Glutamatergic neuron (in vitro differentiated cells): ENCODE measurements at regions not wholly inside any gene's neighbourhood (a gene's known extent, or its start where the extent isn't known, plus 50 kb on each side); places are given as distances from the start of the nearest gene placed in this dataset.

ENCODE experiments used
- DNase-seq: peaks from one replicate; pipeline ENCODE4 v3.0.0; 2022
- H3K27ac Mint-ChIP-seq: one replicate; pipeline ENCODE4 v1.8.0; 2020; ENCODE audit warnings: mild to moderate bottlenecking, mixed read lengths, inconsistent platforms; ENCODE audit not compliant: unreplicated experiment
- H3K27me3 Mint-ChIP-seq: one replicate; pipeline ENCODE4 v1.8.0; 2020; ENCODE audit warnings: mild to moderate bottlenecking, moderate library complexity, mixed read lengths, inconsistent platforms; ENCODE audit not compliant: unreplicated experiment
- H3K36me3 Mint-ChIP-seq: one replicate; pipeline ENCODE4 v1.8.0; 2020; ENCODE audit warnings: mild to moderate bottlenecking, mixed read lengths, inconsistent platforms; ENCODE audit not compliant: unreplicated experiment
- H3K4me1 Mint-ChIP-seq: one replicate; pipeline ENCODE4 v1.8.0; 2020; ENCODE audit warnings: mild to moderate bottlenecking, low read depth, mixed read lengths, inconsistent platforms; ENCODE audit not compliant: unreplicated experiment
- H3K4me3 Mint-ChIP-seq: one replicate; pipeline ENCODE4 v1.8.0; 2020; ENCODE audit warnings: mild to moderate bottlenecking, mixed read lengths, inconsistent platforms; ENCODE audit not compliant: unreplicated experiment
- H3K9me3 Mint-ChIP-seq: one replicate; pipeline ENCODE4 v1.8.0; 2020; ENCODE audit warnings: mild to moderate bottlenecking, moderate library complexity, mixed read lengths, inconsistent platforms; ENCODE audit not compliant: unreplicated experiment
- TF ChIP-seq, protein P1 (sequence below): fragments of 200-600 bp; sonication (generic); IDR thresholded peaks from one replicate; pipeline ENCODE4 v1.5.0; 2021; ENCODE audit not compliant: partially characterized antibody, unreplicated experiment

DNA sequence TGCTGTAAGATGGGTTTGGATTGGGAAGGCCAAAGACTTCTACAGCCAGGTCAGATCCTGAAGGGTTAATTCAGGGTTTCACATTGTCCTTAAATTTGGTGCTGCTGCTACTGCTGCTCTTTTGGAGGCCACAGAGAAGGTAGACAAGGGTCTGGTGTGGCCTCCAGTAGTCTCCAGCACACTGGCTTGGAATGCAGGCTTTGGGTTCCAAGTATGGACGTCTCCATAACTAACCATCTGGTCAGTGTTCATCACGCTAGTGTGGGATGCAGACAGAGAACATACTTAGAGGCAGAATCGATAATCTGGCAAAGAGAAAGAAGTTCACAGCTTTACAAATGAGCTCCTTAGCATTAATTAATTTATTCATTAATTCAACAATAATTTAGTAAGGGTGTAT lies 154.1 kb downstream of the ZBTB18 start:
- H3K36me3 Mint-ChIP-seq = no peaks in the 10 kb centered on the region
- no peak overlapping the region for H3K4me3 Mint-ChIP-seq
- H3K4me1 Mint-ChIP-seq = peaks cover 19% of the 10 kb centered on the region
- TF ChIP-seq, protein P1, sequence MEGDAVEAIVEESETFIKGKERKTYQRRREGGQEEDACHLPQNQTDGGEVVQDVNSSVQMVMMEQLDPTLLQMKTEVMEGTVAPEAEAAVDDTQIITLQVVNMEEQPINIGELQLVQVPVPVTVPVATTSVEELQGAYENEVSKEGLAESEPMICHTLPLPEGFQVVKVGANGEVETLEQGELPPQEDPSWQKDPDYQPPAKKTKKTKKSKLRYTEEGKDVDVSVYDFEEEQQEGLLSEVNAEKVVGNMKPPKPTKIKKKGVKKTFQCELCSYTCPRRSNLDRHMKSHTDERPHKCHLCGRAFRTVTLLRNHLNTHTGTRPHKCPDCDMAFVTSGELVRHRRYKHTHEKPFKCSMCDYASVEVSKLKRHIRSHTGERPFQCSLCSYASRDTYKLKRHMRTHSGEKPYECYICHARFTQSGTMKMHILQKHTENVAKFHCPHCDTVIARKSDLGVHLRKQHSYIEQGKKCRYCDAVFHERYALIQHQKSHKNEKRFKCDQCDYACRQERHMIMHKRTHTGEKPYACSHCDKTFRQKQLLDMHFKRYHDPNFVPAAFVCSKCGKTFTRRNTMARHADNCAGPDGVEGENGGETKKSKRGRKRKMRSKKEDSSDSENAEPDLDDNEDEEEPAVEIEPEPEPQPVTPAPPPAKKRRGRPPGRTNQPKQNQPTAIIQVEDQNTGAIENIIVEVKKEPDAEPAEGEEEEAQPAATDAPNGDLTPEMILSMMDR = no peak
- DNase-seq = no peak
- peaks cover 5% of the 10 kb centered on the region for H3K27me3 Mint-ChIP-seq
- no peak overlapping the region for H3K27ac Mint-ChIP-seq
- peaks cover 3% of the 10 kb centered on the region for H3K9me3 Mint-ChIP-seq

DNA sequence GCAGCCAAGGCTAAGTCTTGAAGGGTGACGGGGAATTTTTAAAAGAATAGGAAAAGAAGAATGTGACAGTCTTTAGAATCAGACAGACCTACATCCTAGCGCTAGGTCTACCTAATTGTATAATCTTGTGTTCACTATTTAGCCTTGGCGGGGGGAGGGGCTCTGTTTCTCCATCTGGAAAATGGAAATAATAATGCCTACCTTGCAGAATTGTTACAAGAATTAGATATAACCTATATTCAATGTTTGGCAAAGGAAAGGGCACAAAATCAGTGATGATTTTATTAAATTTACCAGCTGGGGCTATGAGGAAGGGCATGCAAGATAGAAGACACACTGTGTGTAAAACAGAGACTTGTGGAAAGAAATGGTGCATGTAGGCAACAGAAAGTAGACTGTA lies 154.8 kb downstream of the ZBTB18 start:
- peaks cover 3% of the 10 kb centered on the region for H3K9me3 Mint-ChIP-seq
- H3K4me3 Mint-ChIP-seq = no peak overlapping the region
- DNase-seq = no peak
- no peaks in the 10 kb centered on the region for H3K36me3 Mint-ChIP-seq
- TF ChIP-seq, protein P1 = no peak
- H3K27me3 Mint-ChIP-seq = peaks cover 5% of the 10 kb centered on the region
- no peak overlapping the region for H3K27ac Mint-ChIP-seq
- peaks cover 17% of the 10 kb centered on the region for H3K4me1 Mint-ChIP-seq

DNA sequence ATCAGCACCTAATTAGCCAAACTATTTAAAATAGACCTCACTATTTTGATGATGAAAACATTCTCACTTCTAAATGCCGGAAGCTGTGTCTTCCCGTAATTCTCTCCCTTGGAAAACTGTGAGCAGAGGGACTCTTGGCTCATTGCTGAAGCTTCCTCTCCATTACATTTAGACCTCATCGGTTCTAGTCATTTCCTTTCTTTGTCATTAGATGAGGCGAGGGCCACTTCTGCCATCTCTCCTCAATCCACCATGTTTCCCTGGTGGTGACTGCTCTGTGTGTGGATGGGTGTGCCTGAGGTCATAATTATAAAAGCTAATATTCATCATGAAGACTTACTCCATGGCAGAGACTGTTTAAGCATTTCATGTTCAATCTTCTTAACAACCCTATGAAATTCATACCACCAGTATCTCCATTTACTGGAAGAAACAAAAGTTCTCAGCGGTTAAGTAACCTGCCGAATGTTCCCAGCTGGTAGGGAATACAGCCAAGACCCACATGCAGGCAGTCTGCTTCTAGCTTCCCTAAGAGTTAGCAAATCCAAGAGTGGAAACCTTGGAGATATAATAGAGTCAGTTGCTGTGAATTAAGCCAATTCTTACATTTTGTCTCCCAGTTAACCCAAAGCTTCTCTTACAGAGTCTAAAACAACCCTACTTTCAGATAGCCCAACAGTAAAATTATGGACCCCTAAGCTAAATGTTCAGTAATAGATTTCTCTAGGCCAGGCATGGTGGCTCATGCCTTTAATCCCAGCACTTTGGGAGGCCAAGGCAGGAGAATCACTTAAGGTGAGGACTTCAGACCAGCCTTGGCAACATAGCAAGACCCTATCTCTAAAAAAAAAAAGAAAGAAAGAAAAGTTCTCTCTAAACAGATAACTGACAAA lies 156.2 kb downstream of the ZBTB18 start:
- H3K4me3 Mint-ChIP-seq = no peak overlapping the region
- no peaks in the 10 kb centered on the region for H3K9me3 Mint-ChIP-seq
- H3K27ac Mint-ChIP-seq = no peak overlapping the region
- H3K4me1 Mint-ChIP-seq = peaks cover 10% of the 10 kb centered on the region
- DNase-seq = no peak
- peaks cover 6% of the 10 kb centered on the region for H3K27me3 Mint-ChIP-seq
- TF ChIP-seq, protein P1 = no peak
- H3K36me3 Mint-ChIP-seq = no peaks in the 10 kb centered on the region

DNA sequence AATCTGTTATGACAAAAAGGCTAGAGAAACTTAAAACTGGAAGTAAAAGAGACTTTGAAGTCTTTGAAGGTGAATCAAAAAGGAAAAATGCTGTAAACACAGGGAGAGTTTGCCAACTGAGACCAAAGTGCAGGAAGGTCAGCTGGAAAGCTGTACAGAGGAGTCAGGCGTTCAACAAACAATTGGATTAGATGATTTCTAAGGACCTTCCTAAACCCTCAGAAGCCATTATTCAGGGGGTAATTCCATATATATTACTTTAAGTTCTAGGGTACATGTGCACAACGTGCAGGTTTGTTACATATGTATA lies 156.8 kb downstream of the ZBTB18 start:
- TF ChIP-seq, protein P1 = no peak
- Mint-ChIP-seq H3K27me3 (peaks cover 6% of the 10 kb centered on the region), H3K4me3 (no peak overlapping the region), H3K36me3 (no peaks in the 10 kb centered on the region), H3K4me1 (peaks cover 12% of the 10 kb centered on the region), H3K9me3 (no peaks in the 10 kb centered on the region), H3K27ac (no peak overlapping the region)
- no peak for DNase-seq

DNA sequence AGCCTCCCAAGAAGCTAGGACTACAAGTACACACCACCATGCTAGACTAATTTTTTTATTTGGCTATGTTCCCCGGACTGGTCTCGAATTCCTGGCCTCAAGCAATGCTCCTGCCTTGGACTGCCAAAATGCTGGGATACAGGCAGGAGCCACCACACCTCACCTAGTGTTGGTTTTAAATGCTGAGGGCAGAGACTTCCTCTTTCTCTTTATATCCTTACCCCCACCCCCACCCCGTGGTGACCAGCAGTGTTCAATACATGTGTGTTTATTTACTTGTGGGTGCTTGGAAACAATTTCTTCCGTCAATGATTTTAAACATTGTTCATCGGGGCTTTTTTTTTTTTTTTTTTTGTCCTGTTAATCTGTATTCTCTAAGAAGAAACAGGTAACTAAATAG lies 158.9 kb downstream of the ZBTB18 start:
- H3K9me3 Mint-ChIP-seq = no peaks in the 10 kb centered on the region
- DNase-seq = no peak
- no peaks in the 10 kb centered on the region for H3K36me3 Mint-ChIP-seq
- H3K4me1 Mint-ChIP-seq = peaks cover 15% of the 10 kb centered on the region
- H3K27me3 Mint-ChIP-seq = peaks cover 6% of the 10 kb centered on the region
- H3K4me3 Mint-ChIP-seq = no peak overlapping the region
- H3K27ac Mint-ChIP-seq = no peak overlapping the region
- TF ChIP-seq, protein P1 = no peak
